NCI-H146 (cell line): ENCODE measurements at regions not wholly inside any gene's neighbourhood (a gene's known extent, or its start where the extent isn't known, plus 50 kb on each side); places are given as distances from the start of the nearest gene placed in this dataset.
"Not testable (repeated sequence)": the region's sequence is repeated elsewhere in the genome, so short reads cannot be mapped to it uniquely, and the experiment has no call there.

Experiments used
- DNase-seq: peaks from one replicate; lab custom pipeline; 2025; lab: John Stamatoyannopoulos, UW

GRCh38 chr7:91690541-91691070, 189.9 kb downstream of the MTERF1 start:
- no peak for DNase-seq

- no peak for DNase-seq
Measured at GRCh38 chr7:91691865-91692264, 188.6 kb downstream of the MTERF1 start.

- DNase-seq = no peak
Measured at GRCh38 chr7:91692800-91693199, 187.7 kb downstream of the MTERF1 start.

GRCh38 chr7:91694351-91694841, 186.1 kb downstream of the MTERF1 start:
- DNase-seq = no peak

GRCh38 chr7:91710881-91711280, 169.6 kb downstream of the MTERF1 start:
- no peak for DNase-seq

- no peak for DNase-seq
Measured at GRCh38 chr7:91713669-91714068, 166.8 kb downstream of the MTERF1 start.

GRCh38 chr7:91717681-91718470, 162.6 kb downstream of the MTERF1 start:
- DNase-seq = no peak

GRCh38 chr7:91719008-91719407, 161.5 kb downstream of the MTERF1 start:
- no peak for DNase-seq

GRCh38 chr7:91720260-91720937, 160.1 kb downstream of the MTERF1 start:
- DNase-seq = no peak

- DNase-seq = no peak
Measured at GRCh38 chr7:91722831-91723230, 157.7 kb downstream of the MTERF1 start.

- not testable (repeated sequence) for DNase-seq
Measured at GRCh38 chr7:91729046-91729445, 151.5 kb downstream of the MTERF1 start.

- no peak for DNase-seq
Measured at GRCh38 chr7:91731976-91732375, 148.5 kb downstream of the MTERF1 start.

GRCh38 chr7:91749418-91749817, 131.1 kb downstream of the MTERF1 start:
- DNase-seq = no peak

GRCh38 chr7:91750091-91750490, 130.4 kb downstream of the MTERF1 start:
- no peak for DNase-seq

GRCh38 chr7:91752102-91752501, 128.4 kb downstream of the MTERF1 start:
- no peak for DNase-seq

GRCh38 chr7:91754280-91754679, 126.2 kb downstream of the MTERF1 start:
- DNase-seq = not testable (repeated sequence)

GRCh38 chr7:91755121-91755520, 125.4 kb downstream of the MTERF1 start:
- not testable (repeated sequence) for DNase-seq

GRCh38 chr7:91759205-91759863, 121.2 kb downstream of the MTERF1 start:
- DNase-seq = peak; percentile 7

- DNase-seq = no peak
Measured at GRCh38 chr7:91767820-91768219, 112.7 kb downstream of the MTERF1 start.

GRCh38 chr7:91771394-91771793, 109.1 kb downstream of the MTERF1 start:
- DNase-seq = no peak

- DNase-seq = no peak
Measured at GRCh38 chr7:91771921-91772815, 108.3 kb downstream of the MTERF1 start.
